ENCODE measurements at regions not wholly inside any gene's neighbourhood (a gene's known extent, or its start where the extent isn't known, plus 50 kb on each side); places are given as distances from the start of the nearest gene placed in this dataset.
"Not testable (repeated sequence)": the region's sequence is repeated elsewhere in the genome, so short reads cannot be mapped to it uniquely, and the experiment has no call there.

- DNase-seq, result no peak
Observed at GRCh38 chr3:118671192-118671591, 363.5 kb downstream of the IGSF11 start.

GRCh38 chr3:118675305-118675704 lies 359.3 kb downstream of the IGSF11 start:
- DNase-seq, result no peak

DNA sequence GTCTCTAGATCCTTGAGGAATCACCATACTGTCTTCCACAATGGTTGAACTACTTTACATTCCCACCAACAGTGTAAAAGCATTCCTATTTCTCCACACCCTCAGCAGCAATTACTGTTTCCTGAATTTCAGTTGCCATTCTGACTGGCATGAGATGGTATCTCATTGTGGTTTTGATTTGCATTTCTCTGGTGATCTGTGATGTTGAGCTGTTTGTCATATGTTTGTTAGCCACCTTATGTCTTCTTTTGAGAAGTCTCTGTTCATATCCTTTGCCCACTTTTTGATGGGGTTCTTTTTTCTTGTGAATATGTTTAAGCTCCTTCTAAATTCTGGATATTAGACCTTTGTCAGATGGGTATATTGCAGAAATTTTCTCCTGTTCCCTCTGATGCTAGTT lies 356.0 kb downstream of the IGSF11 start:
- not testable (repeated sequence) for DNase-seq

GRCh38 chr3:118682921-118683320 lies 351.7 kb downstream of the IGSF11 start:
- DNase-seq, result no peak

DNA sequence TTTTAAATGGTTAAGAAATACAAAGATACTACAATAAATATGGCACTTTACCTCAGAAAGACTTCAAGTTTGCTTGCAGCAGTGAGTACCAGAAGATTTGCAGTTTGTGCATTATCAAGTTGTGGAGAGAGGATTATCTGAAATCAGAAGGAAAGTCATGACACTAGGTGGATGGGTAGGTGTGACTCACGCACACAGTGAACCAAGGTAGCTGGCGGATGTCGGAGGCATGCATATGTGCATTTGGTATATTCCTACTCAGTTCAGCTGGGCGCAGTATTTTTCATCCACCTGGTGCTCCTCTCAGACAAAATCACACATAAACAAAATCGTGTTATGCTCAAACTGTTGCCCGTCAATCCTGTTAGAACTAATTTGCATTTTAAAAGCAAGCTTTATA lies 351.0 kb downstream of the IGSF11 start:
- DNase-seq, result no peak

DNA sequence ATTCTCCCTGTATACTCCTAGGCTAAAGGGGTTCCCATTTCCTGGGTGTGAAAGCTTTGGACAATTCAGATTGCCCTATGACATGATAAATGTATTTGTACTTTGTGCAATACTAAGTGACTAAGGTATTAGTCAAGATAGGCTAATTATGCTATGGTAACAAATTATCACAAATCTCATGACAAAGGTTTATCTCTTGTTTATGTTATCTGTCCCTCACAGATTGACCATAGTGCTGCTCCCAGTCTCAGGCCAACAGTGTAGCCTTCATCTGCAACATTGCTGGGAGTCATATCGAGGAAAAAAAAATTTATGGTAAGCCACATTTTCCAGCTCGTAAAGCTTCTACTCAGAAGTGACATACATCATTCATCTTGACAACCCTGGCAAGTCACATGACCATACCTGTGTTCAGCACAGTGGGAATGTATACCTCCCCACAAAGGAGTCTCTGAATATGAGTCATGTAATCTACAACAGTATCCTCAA lies 346.2 kb downstream of the IGSF11 start:
- no peak for DNase-seq

DNA sequence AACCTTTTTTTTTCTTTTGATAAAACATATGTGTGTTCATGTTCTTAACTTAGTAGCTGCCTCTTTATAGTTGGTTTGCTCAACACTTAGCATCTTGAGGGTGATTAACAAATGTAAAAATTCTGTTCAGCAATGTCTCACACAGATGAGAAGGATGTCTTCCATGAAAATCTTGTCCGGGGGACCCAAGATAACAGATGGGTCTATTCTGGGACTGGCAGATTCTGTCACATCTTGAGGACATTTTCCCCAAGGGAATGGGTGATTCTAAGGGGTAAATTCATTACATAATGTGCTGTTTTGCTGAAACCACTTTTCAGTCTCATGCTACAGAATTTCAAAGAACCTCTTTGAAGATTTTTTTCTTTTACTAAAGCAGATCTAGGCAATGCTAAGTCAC lies 342.2 kb downstream of the IGSF11 start:
- DNase-seq, result no peak

DNA sequence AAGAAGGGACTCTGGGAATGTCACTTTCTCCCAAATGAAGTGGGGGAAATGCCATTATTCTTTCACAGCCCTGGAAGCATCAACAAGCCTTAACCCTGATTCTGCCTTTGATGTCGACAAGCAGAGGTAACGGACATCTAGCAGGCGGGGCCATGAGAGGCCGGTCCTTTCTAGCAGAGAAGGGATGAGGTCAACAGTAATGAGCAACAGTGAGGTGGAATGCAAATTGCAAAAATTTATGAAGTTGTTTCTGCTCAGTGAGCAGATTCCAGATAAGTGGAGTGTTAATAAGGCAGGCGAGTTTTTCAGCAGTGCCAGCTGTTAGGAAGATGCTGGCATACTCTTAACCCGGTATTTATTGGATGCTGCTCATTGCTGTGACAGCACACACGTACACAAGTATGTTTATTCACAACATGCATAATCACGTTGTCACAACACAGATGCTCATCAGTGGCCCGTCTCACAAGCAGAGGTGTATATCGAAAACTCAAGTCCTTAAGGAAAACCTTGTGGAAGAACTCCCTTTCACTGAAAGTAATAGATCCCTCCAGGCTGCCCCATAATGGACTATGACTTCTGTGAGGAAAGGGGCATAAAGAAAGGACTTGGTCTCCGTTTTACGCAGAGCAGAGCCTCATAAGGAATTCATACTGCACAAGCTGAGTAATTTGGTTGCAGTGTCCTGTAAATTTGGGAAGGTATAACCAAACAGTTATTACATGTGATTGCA lies 329.0 kb downstream of the IGSF11 start:
- DNase-seq, result no peak

- no peak for DNase-seq
Observed at GRCh38 chr3:118707991-118708390, 326.7 kb downstream of the IGSF11 start.

- DNase-seq, result no peak
Observed at GRCh38 chr3:118710532-118710931, 324.1 kb downstream of the IGSF11 start.

DNA sequence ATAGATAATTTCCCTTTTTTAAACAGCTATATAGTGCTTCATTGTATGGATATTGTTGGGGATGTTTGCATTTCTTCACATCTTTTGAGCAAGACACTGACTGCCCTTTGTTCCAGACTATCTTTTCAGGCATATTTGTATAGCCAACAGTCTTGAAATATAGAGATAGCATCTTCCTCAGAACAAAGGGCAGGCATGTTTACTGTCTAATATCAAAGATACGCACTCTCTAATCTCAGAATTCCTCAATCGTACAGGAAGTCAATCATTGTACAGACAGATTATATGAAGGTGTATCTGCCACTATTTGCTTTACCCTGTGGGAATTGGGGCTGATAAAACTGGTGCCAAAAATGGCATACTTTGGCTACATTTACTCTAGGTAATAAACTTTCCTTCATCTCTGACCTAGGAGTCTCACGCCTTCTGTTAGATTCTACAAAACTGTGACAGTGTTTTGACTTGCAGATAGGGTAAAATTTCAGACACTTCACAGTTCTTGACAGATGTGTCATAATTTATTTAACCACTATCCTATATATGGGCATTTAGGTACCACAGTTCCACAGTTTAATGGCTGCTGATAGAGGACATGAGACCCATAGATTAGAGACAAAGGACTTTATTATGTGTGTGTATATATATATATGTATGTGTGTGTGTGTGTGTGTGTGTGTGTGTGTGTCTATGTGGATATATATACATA lies 321.0 kb downstream of the IGSF11 start:
- DNase-seq, result no peak

GRCh38 chr3:118714800-118715199 lies 319.8 kb downstream of the IGSF11 start:
- no peak for DNase-seq

- no peak for DNase-seq
Observed at GRCh38 chr3:118729546-118729945, 305.1 kb downstream of the IGSF11 start.

DNA sequence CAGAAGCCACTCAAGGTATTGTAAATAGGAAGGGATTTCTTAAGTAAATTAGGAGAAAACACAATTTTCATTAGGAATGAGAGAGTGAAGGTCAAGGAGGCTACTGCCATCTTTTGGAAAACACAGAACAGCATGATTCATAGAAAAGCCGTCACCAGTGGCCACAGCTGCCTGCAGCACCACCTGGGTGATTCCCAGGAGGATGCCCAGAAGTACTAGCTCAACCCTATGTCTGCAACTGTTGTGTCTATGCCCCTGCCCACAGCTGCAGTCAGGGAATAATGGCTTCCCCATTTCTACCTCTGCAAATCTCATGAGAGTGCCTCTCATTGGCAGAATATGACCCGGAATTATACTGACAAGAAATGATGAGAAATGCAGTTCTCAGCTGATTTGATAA lies 300.0 kb downstream of the IGSF11 start:
- no peak for DNase-seq

- no peak for DNase-seq
Observed at GRCh38 chr3:118736107-118736506, 298.5 kb downstream of the IGSF11 start.

- no peak for DNase-seq
Observed at GRCh38 chr3:118740722-118741290, 293.8 kb downstream of the IGSF11 start.

DNA sequence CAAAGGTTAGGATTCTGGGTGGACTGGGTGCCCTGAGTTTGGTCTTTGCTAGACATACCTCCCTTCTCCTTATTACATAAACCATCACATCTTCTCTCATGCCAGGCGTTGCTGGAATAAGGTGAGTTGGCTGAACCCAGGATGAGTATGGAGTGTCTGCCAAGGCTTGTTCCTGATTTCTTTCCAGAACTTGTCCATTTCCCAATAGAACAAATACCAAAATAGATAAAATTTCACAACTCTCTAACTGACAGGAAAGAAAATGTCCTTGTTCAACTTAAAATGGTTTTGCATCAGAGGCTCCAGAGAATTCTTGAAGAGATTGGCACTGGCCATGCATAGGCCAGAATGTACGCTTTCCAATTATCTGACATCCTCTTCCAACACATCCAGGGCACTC lies 291.9 kb downstream of the IGSF11 start:
- DNase-seq, result no peak

DNA sequence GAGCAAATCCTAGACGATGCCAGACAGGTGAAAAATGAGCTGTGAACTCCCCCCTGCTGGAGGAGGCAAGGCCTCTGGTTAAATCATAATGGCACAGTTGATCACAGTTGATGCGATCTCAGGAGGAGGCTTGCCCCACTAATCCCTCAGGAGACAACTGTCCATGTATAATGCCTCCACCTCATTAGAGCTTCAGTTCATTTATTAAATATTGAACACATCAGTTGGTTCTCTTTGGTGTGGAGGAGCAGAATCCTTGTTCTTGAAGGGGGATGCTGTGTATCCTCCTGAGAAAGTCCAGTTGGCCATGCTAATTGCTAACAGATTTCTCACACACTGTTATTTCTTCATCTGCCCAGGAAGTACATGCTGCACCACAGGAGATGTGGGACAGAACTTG lies 290.5 kb downstream of the IGSF11 start:
- DNase-seq, result no peak

- DNase-seq, result no peak
Observed at GRCh38 chr3:118754406-118755252, 280.0 kb downstream of the IGSF11 start.

GRCh38 chr3:118755253-118755801 lies 279.3 kb downstream of the IGSF11 start:
- no peak for DNase-seq

GRCh38 chr3:118760585-118761290 lies 273.9 kb downstream of the IGSF11 start:
- DNase-seq, result no peak

- no peak for DNase-seq
Observed at GRCh38 chr3:118761291-118761606, 273.4 kb downstream of the IGSF11 start.
